Stimulated activated effector memory CD8-positive, alpha-beta T cell treated with anti-CD3 and anti-CD28 coated beads, Interleukin-12 subunit alpha, Interleukin-12 subunit beta, amount 100 ng/mL, for 72 hours (primary cell): ENCODE measurements at regions not wholly inside any gene's neighbourhood (a gene's known extent, or its start where the extent isn't known, plus 50 kb on each side); places are given as distances from the start of the nearest gene placed in this dataset.
A peak's percentile ranks its signal among the peaks of the same experiment; 100 is the strongest.

Source experiments
- ATAC-seq: fragments of 150-1000 bp; cut with Tn5 transposase; 2 replicates; pipeline ENCODE4 v1.10.0; 2021
- DNase-seq, 2 donors: peaks; one replicate each; pipeline ENCODE4 v3.0.0; 2021 to 2022; ENCODE audit warnings: low spot score in 2 of 2
- H3K27ac Mint-ChIP-seq: one replicate; pipeline ENCODE4 v1.8.0; 2022; ENCODE audit warnings: mild to moderate bottlenecking, mixed read lengths
- H3K36me3 Mint-ChIP-seq: one replicate; pipeline ENCODE4 v1.8.0; 2022; ENCODE audit warnings: mild to moderate bottlenecking, mixed read lengths
- H3K4me1 Mint-ChIP-seq: one replicate; pipeline ENCODE4 v1.8.0; 2022; ENCODE audit warnings: mixed read lengths
- H3K4me3 Mint-ChIP-seq: one replicate; pipeline ENCODE4 v1.8.0; 2022; ENCODE audit warnings: mild to moderate bottlenecking, mixed read lengths
- H3K9me3 Mint-ChIP-seq: one replicate; pipeline ENCODE4 v1.8.0; 2022; ENCODE audit warnings: mixed read lengths

GRCh38 chr1:38555594-38555993 is 304.0 kb downstream of the RRAGC start:
- Mint-ChIP-seq H3K4me1 (peaks cover 45% of the 10 kb centered on the region), H3K9me3 (no peaks in the 10 kb centered on the region), H3K27ac (no peak overlapping the region), H3K36me3 (peaks cover 8% of the 10 kb centered on the region), H3K4me3 (no peak overlapping the region)
- no peak for DNase-seq
- ATAC-seq = no peak

GRCh38 chr1:38555130-38555529 is 304.4 kb downstream of the RRAGC start:
- Mint-ChIP-seq H3K36me3 (peaks cover 8% of the 10 kb centered on the region), H3K4me1 (peaks cover 41% of the 10 kb centered on the region), H3K4me3 (no peak overlapping the region), H3K27ac (no peak overlapping the region), H3K9me3 (no peaks in the 10 kb centered on the region)
- DNase-seq = no peak
- no peak for ATAC-seq

DNA sequence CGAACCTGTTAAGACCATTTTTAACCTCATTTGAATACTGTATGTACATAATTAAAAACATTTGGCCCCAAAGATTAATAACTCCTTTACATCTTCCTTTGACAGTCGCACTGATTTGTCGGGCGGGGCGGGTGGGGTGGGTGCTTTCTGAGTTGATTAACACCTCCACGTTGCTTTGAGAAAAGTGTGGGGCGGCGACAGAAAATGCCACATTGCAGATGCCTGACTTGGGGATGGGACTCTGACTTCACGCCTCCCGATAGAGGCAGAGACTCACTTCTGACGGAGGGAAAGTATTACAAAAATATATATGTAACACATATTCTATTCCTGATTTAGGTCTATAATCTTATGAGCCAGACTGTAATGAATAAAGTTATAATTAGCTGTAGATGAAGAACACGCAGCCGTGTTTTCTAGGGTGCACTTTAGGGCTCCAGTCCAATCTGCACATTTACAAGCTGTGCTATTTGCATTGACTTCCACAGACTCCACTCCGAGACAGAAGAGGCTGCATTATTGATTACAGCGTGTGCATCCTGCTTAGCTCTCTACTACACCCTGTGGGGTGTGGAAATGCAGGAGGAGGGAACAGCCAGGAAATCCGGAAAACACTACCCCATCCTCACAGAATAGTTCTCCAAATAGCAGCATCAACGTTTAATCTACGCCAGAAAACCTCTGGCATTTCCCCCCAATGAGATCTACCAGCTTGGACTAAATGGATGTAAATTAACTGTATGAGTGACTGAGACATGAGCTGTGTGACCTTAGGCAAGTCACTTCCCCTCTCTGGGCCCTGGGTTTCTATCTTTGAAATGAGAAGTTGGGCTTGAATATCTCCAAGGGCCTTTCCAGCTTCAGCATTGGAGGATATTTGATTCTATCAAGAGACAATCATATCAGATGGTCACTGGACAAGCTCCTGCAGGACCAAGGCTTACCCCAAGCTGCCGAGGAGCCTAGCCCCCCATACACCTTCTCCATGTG is 308.0 kb downstream of the RRAGC start:
- Mint-ChIP-seq H3K4me3 (no peak overlapping the region), H3K4me1 (peaks cover 10% of the 10 kb centered on the region), H3K27ac (no peak overlapping the region), H3K9me3 (no peaks in the 10 kb centered on the region), H3K36me3 (no peaks in the 10 kb centered on the region)
- no peak for DNase-seq
- ATAC-seq = no peak

DNA sequence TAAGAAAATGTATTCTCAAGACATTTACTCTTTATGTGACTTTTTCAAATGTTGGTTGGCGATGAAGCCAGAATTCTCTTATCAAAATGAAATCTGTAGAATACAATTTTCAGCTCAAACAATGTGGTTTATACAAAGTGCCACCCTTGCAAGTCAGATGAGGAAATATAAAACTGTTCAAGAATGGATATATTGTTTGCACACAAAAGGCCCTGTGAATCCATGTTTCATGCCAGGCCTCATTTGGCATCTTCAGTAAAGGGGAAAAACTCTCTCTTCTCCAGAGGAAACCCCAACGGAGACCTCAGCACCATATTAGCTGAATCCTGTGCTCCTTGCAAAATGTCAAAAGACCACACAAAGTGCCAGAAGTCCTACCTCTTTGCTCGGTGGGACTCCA is 310.4 kb downstream of the RRAGC start:
- no peak for ATAC-seq

GRCh38 chr1:38547321-38547720 is 312.3 kb downstream of the RRAGC start:
- H3K27ac Mint-ChIP-seq = no peak overlapping the region
- no peak overlapping the region for H3K4me3 Mint-ChIP-seq
- ATAC-seq (no peak), DNase-seq (no peak)
- no peaks in the 10 kb centered on the region for H3K4me1 Mint-ChIP-seq
- no peaks in the 10 kb centered on the region for H3K36me3 Mint-ChIP-seq
- no peaks in the 10 kb centered on the region for H3K9me3 Mint-ChIP-seq

More for the DNA sequence above, 310.4 kb downstream of the RRAGC start:
- no peak for DNase-seq
- Mint-ChIP-seq H3K4me1 (no peaks in the 10 kb centered on the region), H3K36me3 (no peaks in the 10 kb centered on the region), H3K27ac (no peak overlapping the region), H3K9me3 (no peaks in the 10 kb centered on the region), H3K4me3 (no peak overlapping the region)

DNA sequence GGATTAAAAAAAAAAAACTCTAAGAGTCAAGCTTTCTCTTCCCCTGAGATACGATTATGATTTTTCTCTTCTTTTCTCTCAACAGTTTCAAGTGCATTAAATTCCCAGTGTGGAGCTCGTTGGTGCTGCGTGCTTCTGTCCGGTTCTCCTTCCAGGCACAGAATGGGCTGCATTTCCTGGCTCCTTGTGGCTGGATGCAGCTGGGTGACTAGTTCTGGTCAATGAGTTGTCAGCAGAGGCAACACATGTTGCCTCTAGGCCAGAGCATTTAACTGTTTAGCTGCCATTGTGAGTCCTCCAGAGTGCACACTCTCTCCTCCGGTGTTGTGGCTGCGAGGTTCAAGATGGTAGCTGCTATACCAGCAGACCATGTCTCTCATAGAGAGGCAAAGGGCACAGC is 312.9 kb downstream of the RRAGC start:
- ATAC-seq (no peak), DNase-seq (no peak)
- no peaks in the 10 kb centered on the region for H3K9me3 Mint-ChIP-seq

DNA sequence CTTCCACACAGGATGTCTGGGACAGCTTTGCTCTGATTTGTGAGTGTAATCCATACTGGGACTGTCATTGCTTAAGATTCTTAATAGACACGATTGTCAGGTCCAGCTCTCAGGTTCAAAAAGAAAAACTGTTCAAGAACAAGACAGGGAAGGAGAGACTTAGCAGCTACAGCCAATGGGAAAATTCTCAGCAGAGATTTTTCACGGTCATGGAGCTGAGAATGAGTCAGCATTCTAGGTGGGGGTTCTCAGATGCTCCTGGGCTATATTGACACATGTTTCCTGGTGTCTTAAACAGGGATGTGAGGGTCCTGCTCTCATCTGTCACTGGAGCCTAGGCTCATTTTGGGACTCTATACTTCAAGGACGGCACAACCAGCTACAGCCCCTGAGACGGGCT is 318.3 kb downstream of the RRAGC start:
- Mint-ChIP-seq H3K4me1 (no peaks in the 10 kb centered on the region), H3K4me3 (no peak overlapping the region), H3K9me3 (no peaks in the 10 kb centered on the region), H3K36me3 (no peaks in the 10 kb centered on the region), H3K27ac (no peak overlapping the region)
- DNase-seq = no peak
- no peak for ATAC-seq

More for the DNA sequence above, 312.9 kb downstream of the RRAGC start:
- Mint-ChIP-seq H3K36me3 (no peaks in the 10 kb centered on the region), H3K27ac (no peak overlapping the region), H3K4me1 (no peaks in the 10 kb centered on the region), H3K4me3 (no peak overlapping the region)

DNA sequence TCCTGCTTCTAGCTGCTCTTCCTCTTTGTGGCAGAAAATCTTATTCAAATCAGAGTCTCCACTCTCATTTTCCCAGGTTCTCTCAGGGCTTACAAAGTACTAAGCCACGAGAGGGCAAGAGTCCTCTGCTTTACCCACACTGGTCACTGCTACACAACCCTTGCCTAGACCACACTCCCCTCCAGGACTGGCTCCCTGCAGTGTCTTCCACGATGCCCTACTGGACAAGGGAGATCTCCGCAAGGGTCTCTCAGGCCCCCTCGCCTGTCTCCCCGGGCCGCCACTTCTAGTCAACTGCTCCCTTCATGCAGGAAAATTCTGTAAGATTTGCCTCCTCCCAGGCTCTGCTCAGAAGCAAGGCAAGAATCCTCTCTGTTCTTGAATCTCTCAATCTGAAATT is 319.6 kb downstream of the RRAGC start:
- no peaks in the 10 kb centered on the region for H3K4me1 Mint-ChIP-seq
- no peak for ATAC-seq
- no peak overlapping the region for H3K27ac Mint-ChIP-seq
- H3K9me3 Mint-ChIP-seq = no peaks in the 10 kb centered on the region
- no peaks in the 10 kb centered on the region for H3K36me3 Mint-ChIP-seq
- DNase-seq = no peak
- H3K4me3 Mint-ChIP-seq = no peak overlapping the region

- Mint-ChIP-seq H3K9me3 (no peaks in the 10 kb centered on the region), H3K27ac (no peak overlapping the region), H3K4me1 (no peaks in the 10 kb centered on the region), H3K36me3 (no peaks in the 10 kb centered on the region), H3K4me3 (no peak overlapping the region)
- ATAC-seq (no peak), DNase-seq (no peak)
Measured at GRCh38 chr1:38538834-38539233, 320.7 kb downstream of the RRAGC start.

- H3K4me1 Mint-ChIP-seq = no peaks in the 10 kb centered on the region
- DNase-seq (no peak), ATAC-seq (no peak)
- H3K9me3 Mint-ChIP-seq = no peaks in the 10 kb centered on the region
- H3K36me3 Mint-ChIP-seq = no peaks in the 10 kb centered on the region
- no peak overlapping the region for H3K4me3 Mint-ChIP-seq
- no peak overlapping the region for H3K27ac Mint-ChIP-seq
Measured at GRCh38 chr1:38536089-38536488, 323.5 kb downstream of the RRAGC start.

GRCh38 chr1:38534473-38534823 is 325.1 kb downstream of the RRAGC start:
- ATAC-seq = no peak
- H3K36me3 Mint-ChIP-seq = no peaks in the 10 kb centered on the region
- DNase-seq = no peak
- H3K27ac Mint-ChIP-seq = no peak overlapping the region
- H3K4me1 Mint-ChIP-seq = no peaks in the 10 kb centered on the region
- no peak overlapping the region for H3K4me3 Mint-ChIP-seq
- no peaks in the 10 kb centered on the region for H3K9me3 Mint-ChIP-seq

GRCh38 chr1:38533772-38534472 is 325.6 kb downstream of the RRAGC start:
- no peaks in the 10 kb centered on the region for H3K4me1 Mint-ChIP-seq
- no peak overlapping the region for H3K4me3 Mint-ChIP-seq
- no peak for DNase-seq
- H3K9me3 Mint-ChIP-seq = no peaks in the 10 kb centered on the region
- H3K36me3 Mint-ChIP-seq = no peaks in the 10 kb centered on the region
- peak; percentile 87 for ATAC-seq
- H3K27ac Mint-ChIP-seq = no peak overlapping the region

DNA sequence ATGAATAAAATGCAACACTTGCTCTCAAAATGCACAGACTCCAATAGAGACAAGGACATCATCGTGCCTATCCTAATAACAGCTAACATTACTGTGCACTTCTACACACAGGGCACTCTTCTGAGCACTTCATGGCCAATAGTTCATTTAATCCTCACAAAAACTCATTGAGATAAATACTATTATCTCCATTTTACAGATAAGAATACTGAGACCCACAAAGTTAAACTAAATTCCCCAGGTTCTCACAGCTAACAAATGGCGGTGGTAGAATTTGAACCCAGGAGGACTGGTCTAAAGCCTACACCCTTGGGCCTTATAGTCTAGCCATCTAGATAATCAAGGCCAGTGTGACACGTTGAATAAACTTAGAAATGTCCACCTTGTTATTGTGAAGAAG is 328.6 kb downstream of the RRAGC start:
- Mint-ChIP-seq H3K27ac (no peak overlapping the region), H3K4me1 (peaks cover 13% of the 10 kb centered on the region), H3K4me3 (no peak overlapping the region), H3K36me3 (no peaks in the 10 kb centered on the region), H3K9me3 (no peaks in the 10 kb centered on the region)
- no peak for ATAC-seq
- no peak for DNase-seq

GRCh38 chr1:38529946-38530345 is 329.6 kb downstream of the RRAGC start:
- H3K4me3 Mint-ChIP-seq = no peak overlapping the region
- ATAC-seq = no peak
- H3K9me3 Mint-ChIP-seq = no peaks in the 10 kb centered on the region
- no peak for DNase-seq
- no peaks in the 10 kb centered on the region for H3K36me3 Mint-ChIP-seq
- H3K4me1 Mint-ChIP-seq = peaks cover 13% of the 10 kb centered on the region
- no peak overlapping the region for H3K27ac Mint-ChIP-seq

GRCh38 chr1:38529391-38529790 is 330.2 kb downstream of the RRAGC start:
- ATAC-seq (no peak), DNase-seq (no peak)
- Mint-ChIP-seq H3K4me1 (peaks cover 13% of the 10 kb centered on the region), H3K36me3 (no peaks in the 10 kb centered on the region), H3K4me3 (no peak overlapping the region), H3K9me3 (no peaks in the 10 kb centered on the region), H3K27ac (no peak overlapping the region)

GRCh38 chr1:38528623-38529022 is 330.9 kb downstream of the RRAGC start:
- Mint-ChIP-seq H3K9me3 (no peaks in the 10 kb centered on the region), H3K4me3 (no peak overlapping the region), H3K36me3 (no peaks in the 10 kb centered on the region), H3K27ac (no peak overlapping the region), H3K4me1 (peaks cover 13% of the 10 kb centered on the region)
- DNase-seq = no peak
- no peak for ATAC-seq
